T-helper 1 cell (primary cell): ENCODE measurements at regions not wholly inside any gene's neighbourhood (a gene's known extent, or its start where the extent isn't known, plus 50 kb on each side); places are given as distances from the start of the nearest gene placed in this dataset.

Experiments used
- DNase-seq, 5 donors: peaks; one replicate each; pipeline ENCODE4 v3.0.0-alpha.2; 2012 to 2020

- no peak for DNase-seq
These were observed 194.6 kb downstream of the NRIP1 start for GRCh38 chr21:14869984-14870852.

GRCh38 chr21:14866859-14867765 lies 197.7 kb downstream of the NRIP1 start:
- no peak for DNase-seq

DNA sequence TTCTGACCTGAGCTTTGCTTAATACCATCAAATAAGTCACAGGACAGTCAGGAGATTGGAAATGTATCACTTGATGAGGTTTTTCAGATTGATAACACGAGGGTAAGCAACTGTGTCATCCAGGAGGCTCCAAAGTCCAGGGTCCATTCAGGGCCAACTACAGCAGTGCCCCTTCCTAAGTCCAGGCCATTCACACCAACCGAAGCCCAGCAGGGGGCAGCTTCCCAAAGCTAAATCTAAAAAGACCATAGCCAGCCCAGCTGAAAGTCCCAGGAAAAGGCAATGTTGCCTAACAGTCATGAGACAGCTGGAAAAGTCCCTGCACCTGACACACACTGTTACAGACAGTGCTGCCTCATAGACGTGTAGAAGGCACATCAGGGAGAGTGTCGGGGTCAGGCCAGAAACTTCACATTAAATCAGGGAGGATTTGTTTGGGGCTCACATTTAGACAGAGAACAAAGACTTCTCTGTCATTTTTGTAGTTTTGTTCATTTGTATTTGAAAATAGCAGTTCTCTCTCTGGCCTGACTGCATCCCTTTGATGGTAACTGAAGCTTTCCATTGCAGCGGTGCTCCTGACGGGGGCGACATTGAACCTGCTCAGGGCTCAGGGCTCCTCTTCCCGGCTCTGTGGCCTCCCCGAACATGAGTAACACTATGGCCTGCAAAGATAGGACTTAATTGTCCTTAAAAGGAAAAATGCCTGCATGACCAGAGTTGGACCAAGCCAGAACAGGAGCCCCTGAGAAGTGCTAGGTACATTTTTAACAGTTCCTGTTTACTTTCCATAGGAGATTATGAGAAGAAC lies 200.4 kb downstream of the NRIP1 start:
- peak in 1 of 5 donors; percentile 27 for DNase-seq

- DNase-seq: no peak
These were observed 201.0 kb downstream of the NRIP1 start for GRCh38 chr21:14863745-14864210.

DNA sequence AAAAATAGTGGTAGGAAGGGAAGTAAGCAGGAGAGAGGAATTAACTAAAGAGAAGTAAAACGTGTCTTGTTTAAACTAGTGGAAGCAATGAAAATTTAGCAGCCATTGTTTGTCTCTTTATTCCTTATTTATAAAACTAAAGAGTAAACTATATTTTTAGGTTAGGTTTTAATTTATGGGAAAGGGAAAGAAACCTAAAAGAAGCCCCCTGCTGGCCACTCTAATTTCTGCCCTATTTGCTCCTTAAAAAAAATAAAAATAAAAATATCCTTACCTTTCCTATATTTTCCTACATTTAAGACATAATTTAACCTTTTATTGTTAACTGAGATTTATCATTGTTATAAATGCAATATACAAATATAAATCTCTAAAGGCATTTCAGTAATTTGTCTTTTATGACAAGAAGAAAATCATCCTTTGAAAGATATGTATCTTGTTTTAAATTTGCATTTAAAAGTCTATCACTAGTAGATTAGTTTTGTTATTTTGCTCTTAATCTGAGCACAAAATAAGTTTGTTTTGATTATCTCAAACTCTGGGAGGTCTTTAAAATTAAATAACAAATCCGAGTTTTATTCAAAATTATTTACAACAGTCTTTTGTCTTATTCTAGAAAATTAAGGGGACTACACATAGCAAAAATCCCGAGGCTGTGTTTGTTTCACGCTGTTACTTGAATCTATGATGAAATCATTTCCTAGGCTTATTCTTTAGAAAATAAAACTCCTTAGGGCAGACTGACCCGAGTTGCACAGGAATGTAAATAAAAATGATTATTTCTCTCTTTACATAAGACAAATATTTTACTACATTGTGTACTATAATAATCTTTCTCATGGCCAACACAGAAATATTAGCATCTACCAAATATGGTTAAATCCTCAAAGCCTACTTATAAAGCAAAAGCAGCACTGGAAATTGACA lies 201.7 kb downstream of the NRIP1 start:
- DNase-seq: no peak

GRCh38 chr21:14858311-14858710 lies 206.5 kb downstream of the NRIP1 start:
- DNase-seq: no peak

DNA sequence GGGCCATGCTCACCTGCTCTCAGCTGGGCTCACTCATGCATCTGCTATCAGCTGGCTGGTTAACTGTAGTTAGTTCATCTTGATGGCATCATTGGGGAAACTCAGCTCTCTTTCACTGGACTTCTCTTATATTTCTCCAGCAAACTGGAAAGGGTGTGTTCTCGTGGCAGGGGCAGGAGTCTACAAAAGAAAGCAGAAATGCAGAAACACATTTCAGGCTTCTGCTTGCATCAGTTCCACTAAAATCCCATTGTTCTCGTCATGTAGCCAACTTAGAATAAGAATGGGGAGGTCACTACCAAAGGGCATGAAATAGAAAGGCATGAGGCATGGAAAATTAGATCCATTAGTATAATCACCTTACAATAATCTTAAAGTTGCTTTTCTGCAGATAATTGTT lies 207.3 kb downstream of the NRIP1 start:
- no peak for DNase-seq

- no peak for DNase-seq
These were observed 214.4 kb downstream of the NRIP1 start for GRCh38 chr21:14850394-14850793.

DNA sequence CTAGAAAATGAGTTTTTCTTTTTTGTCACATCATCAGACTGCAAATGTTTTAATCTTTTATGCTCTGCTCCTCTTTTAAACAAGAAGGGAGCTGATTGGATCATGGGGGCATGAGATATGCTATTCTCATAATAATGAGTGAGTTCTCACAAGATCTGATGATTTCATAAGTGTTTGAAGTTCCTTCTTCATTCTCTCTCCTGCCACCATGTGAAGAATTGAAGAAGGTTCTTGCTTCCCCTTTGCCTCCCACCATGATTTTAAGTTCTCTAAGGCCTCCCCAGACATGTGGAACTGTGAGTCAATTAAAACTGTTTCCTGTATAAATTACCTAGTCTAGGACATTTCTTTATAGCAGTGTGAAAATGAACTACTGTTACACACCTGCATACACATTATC lies 218.2 kb downstream of the NRIP1 start:
- no peak for DNase-seq

DNA sequence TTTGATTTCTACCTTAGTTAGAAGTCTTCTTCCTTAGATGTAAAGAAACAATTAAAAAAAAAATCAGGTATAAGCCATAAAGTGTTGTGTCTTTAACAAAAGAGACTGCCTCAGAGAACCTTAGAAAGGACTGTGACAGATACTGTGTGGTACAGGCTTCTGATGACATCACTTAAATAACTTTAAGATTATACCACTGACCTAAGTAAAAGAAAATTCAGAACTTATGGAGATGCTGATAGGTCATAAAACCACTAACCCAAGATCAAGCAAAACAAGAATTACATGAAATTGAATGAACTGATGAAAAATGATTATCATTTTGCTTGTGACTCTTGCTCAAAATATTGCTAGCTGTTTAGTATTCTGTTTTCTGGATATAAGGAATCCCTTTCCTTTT lies 220.8 kb downstream of the NRIP1 start:
- no peak for DNase-seq

DNA sequence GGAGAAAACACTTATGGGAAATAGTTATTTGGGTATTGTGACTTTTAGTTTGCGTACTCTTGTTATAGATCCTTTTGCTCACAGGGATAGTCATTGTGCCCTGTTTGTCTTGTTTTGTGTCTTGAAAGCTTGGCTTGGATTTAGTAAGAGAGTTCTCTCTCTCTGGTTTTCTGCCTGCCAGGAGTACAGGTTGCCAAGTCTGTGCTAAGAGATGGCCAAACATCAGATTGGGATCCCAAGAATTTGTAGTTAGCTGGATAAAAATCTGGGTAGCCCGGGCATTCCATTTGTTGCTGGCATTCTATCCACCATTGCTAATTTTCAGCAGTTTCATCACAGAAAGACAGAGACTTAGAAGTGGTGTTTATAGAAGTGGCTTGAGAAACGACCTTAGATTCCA lies 222.2 kb downstream of the NRIP1 start:
- no peak for DNase-seq

DNA sequence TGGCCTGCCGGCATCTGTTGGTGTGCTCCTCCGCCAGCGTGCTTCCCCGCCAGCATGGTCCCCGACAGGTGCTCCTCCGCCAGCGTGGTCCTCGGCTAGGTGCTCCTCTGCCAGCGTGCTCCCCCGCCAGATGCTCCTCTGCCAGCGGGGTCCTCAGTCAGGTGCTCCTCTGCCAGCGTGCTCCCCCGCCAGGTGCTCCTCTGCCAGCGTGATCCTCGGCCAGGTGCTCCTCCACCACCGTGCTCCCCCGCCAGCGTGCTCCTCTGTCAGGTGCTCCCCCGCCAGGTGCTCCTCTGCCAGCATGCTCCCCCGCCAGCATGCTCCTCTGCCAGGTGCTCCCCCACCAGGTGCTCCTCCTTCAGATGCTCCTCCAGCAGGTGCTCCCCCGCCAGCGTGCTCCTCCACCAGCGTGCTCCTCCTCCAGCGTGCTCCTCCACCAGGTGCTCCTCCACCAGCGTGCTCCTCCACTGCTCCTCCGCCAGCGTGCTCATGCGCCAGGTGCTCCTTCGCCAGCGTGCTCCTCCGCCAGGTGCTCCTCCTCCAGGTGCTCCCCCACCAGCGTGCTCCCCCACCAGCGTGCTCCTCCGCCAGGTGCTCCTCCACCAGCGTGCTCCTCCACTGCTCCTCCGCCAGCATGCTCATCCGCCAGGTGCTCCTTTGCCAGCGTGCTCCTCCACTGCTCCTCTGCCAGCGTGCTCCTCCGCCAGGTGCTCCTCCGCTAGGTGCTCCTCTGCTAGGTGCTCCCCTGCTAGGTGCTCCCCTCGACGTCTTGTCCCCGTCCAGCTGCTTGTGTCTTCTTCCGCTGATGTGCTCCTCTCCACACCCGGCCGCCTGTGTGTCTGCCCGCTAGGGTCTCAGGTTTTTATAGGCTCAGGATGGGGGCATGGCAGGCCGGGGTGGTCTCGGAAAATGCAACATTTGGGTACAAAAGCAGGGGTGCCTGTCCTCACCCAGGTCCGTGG lies 223.0 kb downstream of the NRIP1 start:
- DNase-seq: no peak

- DNase-seq: no peak
These were observed 226.4 kb downstream of the NRIP1 start for GRCh38 chr21:14838400-14838799.

GRCh38 chr21:14836950-14837349 lies 227.8 kb downstream of the NRIP1 start:
- peak in 1 of 5 donors; percentile 6 for DNase-seq

DNA sequence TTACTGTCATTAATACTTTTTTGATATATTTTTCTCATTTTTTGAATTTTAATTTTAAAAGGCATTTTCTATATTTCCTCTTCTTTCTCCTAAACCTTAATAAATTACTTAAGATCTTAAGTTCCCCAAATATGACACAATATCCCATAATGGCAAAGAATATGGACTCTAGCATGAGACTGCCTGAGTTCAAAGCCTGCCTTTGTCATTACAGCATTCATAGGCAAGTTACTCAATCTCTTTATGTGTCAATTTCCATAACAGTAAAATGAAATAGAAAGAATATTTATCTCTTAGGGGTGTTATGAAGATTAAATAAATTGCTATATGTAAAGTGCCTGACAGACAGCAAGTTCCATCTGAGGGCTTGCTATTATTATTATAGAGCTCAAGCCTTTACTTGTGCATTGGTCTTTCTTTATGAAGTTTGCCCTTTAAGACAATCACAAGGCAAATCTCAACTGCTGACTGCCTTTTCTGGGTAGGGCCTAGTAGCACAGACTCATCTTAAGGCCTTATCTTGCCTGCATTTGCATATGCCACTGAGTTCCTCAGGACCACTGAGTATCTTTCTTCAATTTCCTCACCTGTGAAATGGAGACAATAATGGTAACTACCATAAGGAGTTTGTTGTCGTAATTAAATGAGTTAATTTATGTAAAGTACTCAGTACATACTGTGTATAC lies 231.0 kb downstream of the NRIP1 start:
- no peak for DNase-seq

DNA sequence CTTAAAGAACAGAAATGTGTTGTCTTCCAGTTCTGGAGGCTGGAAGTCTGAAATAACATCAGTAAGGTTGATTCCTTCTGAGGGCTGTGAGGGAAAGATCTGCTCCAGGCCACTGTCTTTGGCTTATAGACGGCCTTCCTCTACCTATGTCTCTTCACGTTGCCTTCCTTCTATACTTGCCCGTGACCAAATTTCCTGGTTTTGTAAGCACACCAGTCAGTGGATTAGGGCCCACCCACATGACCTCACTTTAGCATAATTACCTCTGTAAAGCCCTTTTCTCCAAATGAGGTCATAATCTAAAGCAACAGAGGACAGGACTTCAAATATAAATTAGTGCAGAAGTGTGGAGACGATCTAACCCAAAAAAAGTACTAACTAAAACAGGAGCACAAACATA lies 231.6 kb downstream of the NRIP1 start:
- DNase-seq: no peak

DNA sequence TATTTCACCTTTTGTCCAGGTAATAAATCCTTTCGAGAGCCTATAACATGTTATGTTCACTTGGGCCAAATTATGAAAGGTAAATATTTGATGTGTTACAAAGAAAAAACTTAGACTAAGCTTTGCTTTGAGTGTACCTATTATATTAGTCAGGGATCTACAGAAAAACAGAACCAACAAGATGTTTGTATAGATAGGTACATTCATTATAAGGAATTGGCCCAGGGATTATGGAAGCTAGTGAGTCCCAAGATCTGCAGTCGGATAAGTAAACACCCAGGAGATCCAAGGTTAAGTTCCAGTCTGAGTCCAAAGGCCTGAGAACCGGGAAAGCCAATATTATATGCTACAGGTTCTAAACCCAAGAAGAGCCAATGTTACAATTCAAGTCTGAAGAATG lies 234.5 kb downstream of the NRIP1 start:
- no peak for DNase-seq

DNA sequence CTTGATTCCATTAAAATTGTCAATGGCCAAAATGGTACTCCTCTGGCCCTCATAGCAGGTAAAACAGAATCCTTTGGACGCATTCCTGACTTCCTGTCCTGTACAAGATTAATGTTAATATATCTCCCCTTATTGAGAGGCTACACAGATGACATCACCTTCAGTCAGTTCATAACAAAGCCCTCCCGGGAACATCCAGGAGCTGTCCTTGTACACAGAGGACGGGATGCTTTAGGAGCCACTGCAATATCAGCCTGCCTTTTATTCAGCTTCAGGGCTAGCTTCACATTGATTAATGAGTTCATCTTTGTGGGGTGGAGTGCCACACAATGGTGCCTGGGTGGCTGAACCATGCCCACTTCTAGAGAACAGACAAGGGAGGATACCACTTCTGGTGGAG lies 235.1 kb downstream of the NRIP1 start:
- DNase-seq: no peak

DNA sequence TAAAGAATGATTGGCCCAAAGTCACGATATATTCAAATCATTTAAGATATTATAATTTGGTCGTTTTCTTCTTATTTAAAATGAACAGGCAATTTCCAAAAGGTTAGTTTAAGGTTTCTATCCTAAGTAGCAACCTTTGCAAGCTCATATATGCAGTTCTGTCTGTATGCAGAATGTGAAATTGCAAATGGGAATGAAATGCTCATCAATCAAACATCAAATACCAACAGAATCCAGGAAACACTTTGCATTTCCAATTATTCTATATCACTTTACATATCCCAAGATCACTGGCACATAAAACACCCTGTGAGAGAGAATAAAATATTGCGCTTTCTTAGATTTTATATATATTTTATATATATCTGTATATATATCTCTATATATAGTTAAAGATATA lies 237.3 kb downstream of the NRIP1 start:
- no peak for DNase-seq

DNA sequence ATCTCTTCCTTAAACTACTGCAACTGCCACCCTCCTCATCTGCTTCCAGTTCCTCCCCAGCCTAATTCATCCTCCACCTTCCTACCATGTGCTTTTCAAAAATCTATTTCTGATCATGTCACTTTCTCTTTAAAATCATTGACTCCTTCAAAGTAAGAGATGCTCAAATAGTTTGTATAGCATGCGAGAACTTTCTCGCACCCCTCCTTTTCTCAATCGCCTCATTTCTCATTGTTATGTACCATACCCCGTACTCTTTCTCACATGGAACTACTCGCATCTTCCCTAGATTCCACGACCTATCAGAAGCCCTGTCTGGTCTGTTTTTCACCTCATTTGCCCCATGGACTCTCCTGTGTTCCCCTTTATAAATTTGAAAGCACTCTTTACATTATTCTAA lies 238.2 kb downstream of the NRIP1 start:
- DNase-seq: no peak
